A549 (cell line): ENCODE measurements at regions not wholly inside any gene's neighbourhood (a gene's known extent, or its start where the extent isn't known, plus 50 kb on each side); places are given as distances from the start of the nearest gene placed in this dataset.

Experiments
- ATAC-seq, 2 experiments: fragments of 200-7000 bp in 1 of 2; fragments of >200 bp in 1 of 2; cut with Nextera tagmentation in 1 of 2; cut with Tn5 transposase in 1 of 2; 3 replicates each; pipeline versions ENCODE4 v1.8.0 to v1.9.1; 2018 to 2020; ENCODE audit warnings: mild to moderate bottlenecking in 1 of 2, moderate library complexity in 1 of 2
- CTCF ChIA-PET: fragments of 300-600 bp; sonication (Branson Sonifier 250); formaldehyde crosslinking; extraction: SDS; loops from one replicate; lab custom pipeline; 2021; ENCODE audit warnings: antibody characterized with exemption, inconsistent platforms; lab: Yijun Ruan, JAX
- POLR2A ChIA-PET: fragments of 350-600 bp; formaldehyde crosslinking; extraction: SDS; loops from one replicate; lab custom pipeline; 2021; ENCODE audit warnings: antibody characterized with exemption, inconsistent platforms; lab: Yijun Ruan, JAX
- DNase-seq, 2 experiments: peaks; one replicate each; pipeline versions ENCODE4 v3.0.0 to v3.0.0-alpha.2; 2011 to 2016; ENCODE audit warnings: low read depth in 1 of 2, low spot score in 1 of 2
- FAIRE-seq: peaks from 2 replicates; lab custom pipeline; 2011; peaks lifted over from hg19 to GRCh38; lab: Jason Lieb, UNC
- H3K27ac ChIP-seq, 2 experiments: fragments of >200 bp; sonication (Bioruptor Twin); formaldehyde crosslinking; 3 replicates each; pipeline ENCODE4 v1.5.1; 2016 to 2017
- H3K4me1 ChIP-seq: fragments of >200 bp; sonication (Bioruptor Twin); formaldehyde crosslinking; 3 replicates; pipeline ENCODE4 v1.6.1; 2016
- H3K4me2 ChIP-seq: fragments of >200 bp; sonication (Bioruptor Twin); formaldehyde crosslinking; 3 replicates; pipeline ENCODE4 v1.6.1; 2016
- H3K4me3 ChIP-seq: fragments of >200 bp; sonication (Bioruptor Twin); formaldehyde crosslinking; 3 replicates; pipeline ENCODE4 v1.5.1; 2016
- H3K9me3 ChIP-seq: fragments of >200 bp; sonication (Bioruptor Twin); formaldehyde crosslinking; 3 replicates; pipeline ENCODE4 v1.6.1; 2016
- CEBPB ChIP-seq, 2 experiments: fragments of >200 bp in 1 of 2; sonication (Bioruptor Twin) in 1 of 2; formaldehyde crosslinking in 1 of 2; IDR thresholded peaks; 2 replicates each; pipeline ENCODE4 v1.6.1; 2012 to 2016
- CHD4 ChIP-seq: fragments of 200-600 bp; sonication (generic); IDR thresholded peaks from 2 replicates; pipeline ENCODE4 v1.6.1; 2016; ENCODE audit warnings: antibody characterized with exemption, mild to moderate bottlenecking, borderline replicate concordance
- CTCF ChIP-seq: fragments of >200 bp; sonication (Bioruptor Twin); formaldehyde crosslinking; IDR thresholded peaks from 3 replicates; pipeline ENCODE4 v1.5.1; 2016
- E2F6 ChIP-seq: IDR thresholded peaks from 2 replicates; pipeline ENCODE4 v1.6.1; 2012; ENCODE audit warnings: low read depth, borderline replicate concordance
- EHMT2 ChIP-seq: fragments of 200-600 bp; sonication (generic); IDR thresholded peaks from 2 replicates; pipeline ENCODE4 v1.6.1; 2016; ENCODE audit warnings: antibody characterized with exemption, low read depth, mild to moderate bottlenecking, moderate library complexity
- EP300 ChIP-seq, 2 experiments: fragments of >200 bp; sonication (Bioruptor Twin); formaldehyde crosslinking; IDR thresholded peaks; 2 replicates in 1 of 2; 3 replicates in 1 of 2; pipeline ENCODE4 v1.6.1; 2016 to 2017
- ESRRA ChIP-seq: fragments of 150-350 bp; IDR thresholded peaks from 2 replicates; pipeline ENCODE4 v1.6.1; 2014; ENCODE audit warnings: mild to moderate bottlenecking, low read length, borderline replicate concordance
- FOSL2 ChIP-seq, 2 experiments: fragments of 450-650 bp in 1 of 2; fragments of >200 bp in 1 of 2; sonication (Bioruptor Twin) in 1 of 2; formaldehyde crosslinking; IDR thresholded peaks; 2 replicates each; pipeline versions ENCODE4 v1.5.0 to v1.6.1; 2016 to 2020; ENCODE audit warnings: mild to moderate bottlenecking in 1 of 2, moderate library complexity in 1 of 2
- GATA3 ChIP-seq: IDR thresholded peaks from 2 replicates; pipeline ENCODE4 v1.6.1; 2012; ENCODE audit warnings: borderline replicate concordance
- HDAC2 ChIP-seq: fragments of 200-600 bp; sonication (generic); IDR thresholded peaks from 2 replicates; pipeline ENCODE4 v1.6.1; 2016
- HMGXB4 ChIP-seq: fragments of 250-450 bp; sonication (Bioruptor Pico); IDR thresholded peaks from 2 replicates; pipeline ENCODE4 v1.5.0; 2021; ENCODE audit warnings: mild to moderate bottlenecking, moderate library complexity, borderline replicate concordance
- HOXA7 ChIP-seq: fragments of 250-450 bp; sonication (Bioruptor Pico); IDR thresholded peaks from 2 replicates; pipeline ENCODE4 v1.5.0; 2020; ENCODE audit warnings: mild to moderate bottlenecking, moderate library complexity
- HOXB13 ChIP-seq: fragments of 250-450 bp; sonication (Bioruptor Pico); IDR thresholded peaks from 2 replicates; pipeline ENCODE4 v1.5.0; 2020; ENCODE audit warnings: low read depth, mild to moderate bottlenecking, moderate library complexity
- JUN ChIP-seq, 2 experiments: fragments of >200 bp; sonication (Bioruptor Twin); formaldehyde crosslinking; IDR thresholded peaks; 2 replicates in 1 of 2; 3 replicates in 1 of 2; pipeline ENCODE4 v1.6.1; 2016 to 2017
- JUNB ChIP-seq: fragments of >200 bp; sonication (Bioruptor Twin); formaldehyde crosslinking; IDR thresholded peaks from 2 replicates; pipeline ENCODE4 v1.6.1; 2016
- KDM5A ChIP-seq: fragments of 200-600 bp; sonication (generic); IDR thresholded peaks from 2 replicates; pipeline ENCODE4 v1.6.1; 2016; ENCODE audit warnings: antibody characterized with exemption, mild to moderate bottlenecking
- MAFK ChIP-seq: fragments of 450-650 bp; IDR thresholded peaks from 2 replicates; pipeline ENCODE4 v1.6.1; 2014; ENCODE audit not compliant: partially characterized antibody
- MYC ChIP-seq: IDR thresholded peaks from 2 replicates; pipeline ENCODE4 v1.6.1; 2012; ENCODE audit warnings: mild to moderate bottlenecking, inconsistent platforms, low read length, improper control_type of control experiment, borderline replicate concordance
- POLR2AphosphoS2 ChIP-seq: conservative IDR thresholded peaks from 2 replicates; pipeline ENCODE4 v1.6.1; 2012; ENCODE audit warnings: low read length, improper control_type of control experiment, inconsistent platforms
- RARB ChIP-seq: fragments of 250-450 bp; sonication (Bioruptor Pico); IDR thresholded peaks from 2 replicates; pipeline ENCODE4 v1.8.0; 2021; ENCODE audit warnings: mild to moderate bottlenecking, moderate library complexity
- REST ChIP-seq: fragments of 200-600 bp; sonication (generic); IDR thresholded peaks from 2 replicates; pipeline ENCODE4 v1.6.1; 2016; ENCODE audit warnings: antibody characterized with exemption, mild to moderate bottlenecking, moderate library complexity
- SREBF2 ChIP-seq: fragments of 450-650 bp; IDR thresholded peaks from 2 replicates; pipeline ENCODE4 v1.6.1; 2014; ENCODE audit warnings: mild to moderate bottlenecking, moderate library complexity
- TFCP2L1 ChIP-seq: fragments of 250-450 bp; sonication (Bioruptor Pico); IDR thresholded peaks from 2 replicates; pipeline ENCODE4 v1.5.0; 2021; ENCODE audit warnings: mild to moderate bottlenecking
- TP53 ChIP-seq: fragments of 250-450 bp; sonication (Bioruptor Pico); IDR thresholded peaks from 2 replicates; pipeline ENCODE4 v1.5.0; 2021; ENCODE audit warnings: mild to moderate bottlenecking, moderate library complexity
- ZC3H11A ChIP-seq: fragments of 450-650 bp; IDR thresholded peaks from 2 replicates; pipeline ENCODE4 v1.6.1; 2014; ENCODE audit warnings: antibody characterized with exemption, mild to moderate bottlenecking
- ZFP36 ChIP-seq: fragments of 450-650 bp; IDR thresholded peaks from 2 replicates; pipeline ENCODE4 v1.6.1; 2014; ENCODE audit warnings: borderline replicate concordance; ENCODE audit not compliant: partially characterized antibody
- ZSCAN20 ChIP-seq: fragments of 250-450 bp; sonication (Bioruptor Pico); IDR thresholded peaks from 2 replicates; pipeline ENCODE4 v1.8.0; 2022; ENCODE audit warnings: mild to moderate bottlenecking, moderate library complexity
- WGBS: methylation state at CpG from one replicate; pipeline ENCODE4 v1.1.6; 2017; ENCODE audit errors: missing lambda C conversion rate; 5-methylcytosine and 5-hydroxymethylcytosine counted together
- TF ChIP-seq, protein P1 (sequence below): fragments of >200 bp; sonication (Bioruptor Twin); formaldehyde crosslinking; IDR thresholded peaks from 2 replicates; pipeline ENCODE4 v1.6.1; 2016

- ChIA-PET POLR2A (no interaction called here), CTCF (no interaction called here)
- DNase-seq (no peak), FAIRE-seq (no peak), ATAC-seq (no peak)
- no peak overlapping the region for H3K27ac ChIP-seq
- no peak overlapping the region for H3K4me3 ChIP-seq
- TF ChIP-seq MYC (no peak), KDM5A (no peak), TP53 (CRISPR knock-in tag) (no peak), RARB (no peak), EP300 (IDR thresholded peaks at IDR 0.05) (no peak), CEBPB (IDR thresholded peaks at IDR 0.05) (no peak), TFCP2L1 (CRISPR knock-in tag) (no peak), ZFP36 (no peak), ESRRA (no peak), SREBF2 (no peak), ZC3H11A (no peak), HDAC2 (no peak)
- TF ChIP-seq, protein P1, sequence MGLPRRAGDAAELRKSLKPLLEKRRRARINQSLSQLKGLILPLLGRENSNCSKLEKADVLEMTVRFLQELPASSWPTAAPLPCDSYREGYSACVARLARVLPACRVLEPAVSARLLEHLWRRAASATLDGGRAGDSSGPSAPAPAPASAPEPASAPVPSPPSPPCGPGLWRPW, result no peak
- TF ChIP-seq, all 56 proteins: peak for 0
- Histone ChIP-seq H3K4me2 (no peak overlapping the region), H3K9me3 (no peaks in the 10 kb centered on the region), H3K4me1 (no peaks in the 10 kb centered on the region)
- 49% methylated on average over 5 of the region's 5 CpGs for WGBS
Observed at GRCh38 chr20:41784209-41784958, 166.2 kb upstream of the CHD6 start.

GRCh38 chr20:41783423-41784208 is 165.4 kb upstream of the CHD6 start:
- WGBS, result 7% methylated on average over 7 of the region's 7 CpGs
- no peak for ATAC-seq
- no peaks in the 10 kb centered on the region for H3K9me3 ChIP-seq

More at GRCh38 chr20:41783423-41784208, 165.4 kb upstream of the CHD6 start:
- no peaks in the 10 kb centered on the region for H3K4me1 ChIP-seq
- no peak overlapping the region for H3K27ac ChIP-seq
- H3K4me3 ChIP-seq, result no peak overlapping the region
- TF ChIP-seq E2F6 (no peak), EHMT2 (no peak), HOXB13 (no peak), HOXA7 (CRISPR knock-in tag) (no peak), HMGXB4 (CRISPR knock-in tag) (no peak), ZSCAN20 (CRISPR knock-in tag) (no peak), GATA3 (no peak), CHD4 (no peak), MAFK (no peak), CTCF (no peak), FOSL2 (IDR thresholded peaks at IDR 0.05) (no peak), FOSL2 (CRISPR knock-in tag; IDR thresholded peaks at IDR 0.05) (no peak), JUNB (no peak), CEBPB (IDR thresholded peaks at IDR 0.05) (no peak), POLR2AphosphoS2 (no peak), JUN (IDR thresholded peaks at IDR 0.05) (no peak), REST (no peak), ZFP36 (no peak)
- CTCF ChIA-PET, result no interaction called here
- no peak for DNase-seq
- POLR2A ChIA-PET, result no interaction called here
- H3K4me2 ChIP-seq, result no peak overlapping the region
- FAIRE-seq, result no peak
